K562 (cell line): ENCODE measurements at regions not wholly inside any gene's neighbourhood (a gene's known extent, or its start where the extent isn't known, plus 50 kb on each side); places are given as distances from the start of the nearest gene placed in this dataset.

Experiments
- BHLHE40 ChIP-seq: IDR thresholded peaks from 2 replicates; pipeline ENCODE4 v1.6.1; 2011; ENCODE audit warnings: low read length, improper control_type of control experiment
- ESRRA ChIP-seq: fragments of 450-650 bp; IDR thresholded peaks from 2 replicates; pipeline ENCODE4 v1.6.1; 2014; ENCODE audit warnings: low read depth, mild to moderate bottlenecking, moderate library complexity, borderline replicate concordance
- HMGN3 ChIP-seq: IDR thresholded peaks from 2 replicates; pipeline ENCODE4 v1.6.1; 2011; ENCODE audit warnings: borderline replicate concordance, low read depth, mild to moderate bottlenecking, mixed read lengths, low read length; ENCODE audit not compliant: insufficient read length; ENCODE audit errors: extremely low read depth
- NCOR1 ChIP-seq: fragments of 450-650 bp; IDR thresholded peaks from 2 replicates; pipeline ENCODE4 v1.6.1; 2016; ENCODE audit warnings: mild to moderate bottlenecking, moderate library complexity
- RBBP5 ChIP-seq: fragments of 200-600 bp; sonication (generic); IDR thresholded peaks from 2 replicates; pipeline ENCODE4 v1.6.1; 2012; ENCODE audit warnings: borderline replicate concordance, mild to moderate bottlenecking, low read length, control low read depth, inconsistent platforms; ENCODE audit not compliant: insufficient read depth, poor library complexity, severe bottlenecking
- RBM15 ChIP-seq: fragments of 200-400 bp; formaldehyde crosslinking; IDR thresholded peaks from 2 replicates; pipeline ENCODE4 v1.6.1; 2018; ENCODE audit warnings: mild to moderate bottlenecking, low read length, moderate library complexity; ENCODE audit not compliant: insufficient read depth
- TARDBP ChIP-seq: fragments of 450-650 bp; IDR thresholded peaks from 2 replicates; pipeline ENCODE4 v1.6.1; 2016
- ZNF121 ChIP-seq: sonication (generic); formaldehyde crosslinking; conservative IDR thresholded peaks from 2 replicates; pipeline ENCODE4 v1.8.0; 2022; ENCODE audit warnings: missing genetic modification reagents
- ZNF197 ChIP-seq: fragments of 200-800 bp; sonication (Bioruptor generic); IDR thresholded peaks from 2 replicates; pipeline ENCODE4 v1.6.1; 2016; ENCODE audit warnings: low read depth, missing genetic modification characterization, missing compliant biosample characterization
- ZZZ3 ChIP-seq: fragments of 450-650 bp; IDR thresholded peaks from 2 replicates; pipeline ENCODE4 v1.6.1; 2016; ENCODE audit warnings: antibody characterized with exemption, mild to moderate bottlenecking, moderate library complexity
- TF ChIP-seq, protein P1 (sequence below): sonication (generic); formaldehyde crosslinking; IDR thresholded peaks from 2 replicates; pipeline ENCODE4 v1.8.0; 2022; ENCODE audit warnings: missing genetic modification reagents, mild to moderate bottlenecking, moderate library complexity, borderline replicate concordance
- TF ChIP-seq, protein P2 (sequence below): fragments of 450-650 bp; IDR thresholded peaks from 2 replicates; pipeline ENCODE4 v1.7.0; 2016; ENCODE audit warnings: borderline replicate concordance
- TF ChIP-seq, protein P3 (sequence below): fragments of 250-450 bp; sonication (Bioruptor Pico); IDR thresholded peaks from 2 replicates; pipeline ENCODE4 v1.8.0; 2022; ENCODE audit warnings: inconsistent platforms
- TF ChIP-seq, protein P4 (sequence below): fragments of 450-650 bp; formaldehyde crosslinking; IDR thresholded peaks from 2 replicates; pipeline ENCODE4 v1.4.0; 2022; ENCODE audit warnings: missing genetic modification characterization

DNA sequence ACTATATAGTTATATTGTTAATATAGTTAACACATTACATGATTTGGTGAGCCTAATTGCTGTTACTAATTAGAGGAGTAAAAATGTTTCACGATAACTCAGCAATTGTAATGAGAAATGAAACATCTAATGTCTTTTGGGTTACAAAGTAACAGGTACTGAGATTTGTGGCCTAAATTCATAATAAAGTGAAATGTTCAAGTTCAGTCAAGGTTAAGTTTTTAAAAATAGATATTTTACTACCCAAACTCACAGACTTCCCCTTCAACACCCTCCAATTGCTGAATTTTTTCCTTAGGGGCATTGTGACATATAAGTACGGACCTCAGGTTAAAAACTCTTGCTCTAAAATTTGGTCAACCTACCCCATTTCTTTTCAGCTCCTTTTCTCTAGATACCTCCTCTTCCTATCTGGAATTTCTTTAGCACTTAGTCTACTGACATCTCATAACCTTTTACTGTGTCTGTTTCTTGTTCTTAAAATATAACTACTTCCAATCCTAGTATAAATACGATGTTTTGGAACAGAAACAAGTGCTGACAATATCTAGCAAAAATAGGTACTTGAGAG is 112.3 kb upstream of the PRSS16 start (continued):
- TF ChIP-seq, protein P1, sequence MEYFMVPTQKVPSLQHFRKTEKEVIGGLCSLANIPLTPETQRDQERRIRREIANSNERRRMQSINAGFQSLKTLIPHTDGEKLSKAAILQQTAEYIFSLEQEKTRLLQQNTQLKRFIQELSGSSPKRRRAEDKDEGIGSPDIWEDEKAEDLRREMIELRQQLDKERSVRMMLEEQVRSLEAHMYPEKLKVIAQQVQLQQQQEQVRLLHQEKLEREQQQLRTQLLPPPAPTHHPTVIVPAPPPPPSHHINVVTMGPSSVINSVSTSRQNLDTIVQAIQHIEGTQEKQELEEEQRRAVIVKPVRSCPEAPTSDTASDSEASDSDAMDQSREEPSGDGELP (CRISPR knock-in tag), result no peak
- no peak for TF ChIP-seq ESRRA
- TF ChIP-seq ZNF121, result no peak
- TF ChIP-seq, protein P2, sequence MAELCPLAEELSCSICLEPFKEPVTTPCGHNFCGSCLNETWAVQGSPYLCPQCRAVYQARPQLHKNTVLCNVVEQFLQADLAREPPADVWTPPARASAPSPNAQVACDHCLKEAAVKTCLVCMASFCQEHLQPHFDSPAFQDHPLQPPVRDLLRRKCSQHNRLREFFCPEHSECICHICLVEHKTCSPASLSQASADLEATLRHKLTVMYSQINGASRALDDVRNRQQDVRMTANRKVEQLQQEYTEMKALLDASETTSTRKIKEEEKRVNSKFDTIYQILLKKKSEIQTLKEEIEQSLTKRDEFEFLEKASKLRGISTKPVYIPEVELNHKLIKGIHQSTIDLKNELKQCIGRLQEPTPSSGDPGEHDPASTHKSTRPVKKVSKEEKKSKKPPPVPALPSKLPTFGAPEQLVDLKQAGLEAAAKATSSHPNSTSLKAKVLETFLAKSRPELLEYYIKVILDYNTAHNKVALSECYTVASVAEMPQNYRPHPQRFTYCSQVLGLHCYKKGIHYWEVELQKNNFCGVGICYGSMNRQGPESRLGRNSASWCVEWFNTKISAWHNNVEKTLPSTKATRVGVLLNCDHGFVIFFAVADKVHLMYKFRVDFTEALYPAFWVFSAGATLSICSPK, result no peak
- no peak for TF ChIP-seq TARDBP
- TF ChIP-seq RBM15, result no peak
- TF ChIP-seq RBBP5, result no peak
- TF ChIP-seq ZZZ3, result no peak
- TF ChIP-seq, protein P3, sequence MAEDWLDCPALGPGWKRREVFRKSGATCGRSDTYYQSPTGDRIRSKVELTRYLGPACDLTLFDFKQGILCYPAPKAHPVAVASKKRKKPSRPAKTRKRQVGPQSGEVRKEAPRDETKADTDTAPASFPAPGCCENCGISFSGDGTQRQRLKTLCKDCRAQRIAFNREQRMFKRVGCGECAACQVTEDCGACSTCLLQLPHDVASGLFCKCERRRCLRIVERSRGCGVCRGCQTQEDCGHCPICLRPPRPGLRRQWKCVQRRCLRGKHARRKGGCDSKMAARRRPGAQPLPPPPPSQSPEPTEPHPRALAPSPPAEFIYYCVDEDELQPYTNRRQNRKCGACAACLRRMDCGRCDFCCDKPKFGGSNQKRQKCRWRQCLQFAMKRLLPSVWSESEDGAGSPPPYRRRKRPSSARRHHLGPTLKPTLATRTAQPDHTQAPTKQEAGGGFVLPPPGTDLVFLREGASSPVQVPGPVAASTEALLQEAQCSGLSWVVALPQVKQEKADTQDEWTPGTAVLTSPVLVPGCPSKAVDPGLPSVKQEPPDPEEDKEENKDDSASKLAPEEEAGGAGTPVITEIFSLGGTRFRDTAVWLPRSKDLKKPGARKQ (CRISPR knock-in tag), result no peak
- no peak for TF ChIP-seq BHLHE40
- TF ChIP-seq, protein P4, sequence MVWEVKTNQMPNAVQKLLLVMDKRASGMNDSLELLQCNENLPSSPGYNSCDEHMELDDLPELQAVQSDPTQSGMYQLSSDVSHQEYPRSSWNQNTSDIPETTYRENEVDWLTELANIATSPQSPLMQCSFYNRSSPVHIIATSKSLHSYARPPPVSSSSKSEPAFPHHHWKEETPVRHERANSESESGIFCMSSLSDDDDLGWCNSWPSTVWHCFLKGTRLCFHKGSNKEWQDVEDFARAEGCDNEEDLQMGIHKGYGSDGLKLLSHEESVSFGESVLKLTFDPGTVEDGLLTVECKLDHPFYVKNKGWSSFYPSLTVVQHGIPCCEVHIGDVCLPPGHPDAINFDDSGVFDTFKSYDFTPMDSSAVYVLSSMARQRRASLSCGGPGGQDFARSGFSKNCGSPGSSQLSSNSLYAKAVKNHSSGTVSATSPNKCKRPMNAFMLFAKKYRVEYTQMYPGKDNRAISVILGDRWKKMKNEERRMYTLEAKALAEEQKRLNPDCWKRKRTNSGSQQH (CRISPR knock-in tag), result no peak
- no peak for TF ChIP-seq HMGN3
- TF ChIP-seq NCOR1, result no peak
- TF ChIP-seq ZNF197, result no peak
